Neuronal stem cell (in vitro differentiated cells): ENCODE measurements at regions not wholly inside any gene's neighbourhood (a gene's known extent, or its start where the extent isn't known, plus 50 kb on each side); places are given as distances from the start of the nearest gene placed in this dataset.

Experiments used
- DNase-seq: peaks from one replicate; pipeline ENCODE4 v3.0.0-alpha.2; 2013; ENCODE audit warnings: low spot score
- H2AFZ ChIP-seq: one replicate; pipeline ENCODE4 v1.6.1; 2013; ENCODE audit warnings: mild to moderate bottlenecking, low read length, inconsistent platforms
- H2AK5ac ChIP-seq: 2 replicates; pipeline ENCODE4 v1.6.1; 2013; ENCODE audit warnings: low read depth, mild to moderate bottlenecking, inconsistent platforms, low read length, moderate library complexity, mixed read lengths
- H2BK120ac ChIP-seq: 2 replicates; pipeline ENCODE4 v1.6.1; 2013; ENCODE audit warnings: low read depth, mild to moderate bottlenecking, inconsistent platforms, low read length, moderate library complexity, mixed read lengths
- H2BK12ac ChIP-seq: one replicate; pipeline ENCODE4 v1.6.1; 2013; ENCODE audit warnings: low read length, inconsistent platforms
- H2BK15ac ChIP-seq: 2 replicates; pipeline ENCODE4 v1.6.1; 2013; ENCODE audit warnings: mild to moderate bottlenecking, low read length, inconsistent platforms, mixed read lengths
- H2BK5ac ChIP-seq: one replicate; pipeline ENCODE4 v1.6.1; 2013; ENCODE audit warnings: inconsistent platforms, mild to moderate bottlenecking, low read length, moderate library complexity
- H3K14ac ChIP-seq: one replicate; pipeline ENCODE4 v1.6.1; 2013; ENCODE audit warnings: low read length, inconsistent platforms
- H3K18ac ChIP-seq: 2 replicates; pipeline ENCODE4 v1.6.1; 2013; ENCODE audit warnings: low read length, inconsistent platforms
- H3K23ac ChIP-seq: 2 replicates; pipeline ENCODE4 v1.6.1; 2013; ENCODE audit warnings: low read depth, mild to moderate bottlenecking, mixed read lengths, low read length, inconsistent platforms; ENCODE audit not compliant: poor library complexity
- H3K27ac ChIP-seq: replicated peaks from 3 replicates; pipeline ENCODE4 v1.5.1; 2013; ENCODE audit warnings: low read length, inconsistent platforms
- H3K27me3 ChIP-seq, 3 experiments: 2 replicates each; pipeline ENCODE4 v1.6.1; 2013; ENCODE audit warnings: low read length in 3 of 3, mild to moderate bottlenecking in 2 of 3, inconsistent platforms in 1 of 3, low read depth in 1 of 3, mixed read lengths in 1 of 3, moderate library complexity in 1 of 3; ENCODE audit not compliant: control insufficient read depth in 3 of 3, insufficient read depth in 3 of 3
- H3K36me3 ChIP-seq, 2 donors: replicated peaks in 1 of 2; 2 replicates each; pipeline ENCODE4 v1.6.1; 2013; ENCODE audit warnings: low read length in 2 of 2; ENCODE audit not compliant: control insufficient read depth in 2 of 2, insufficient read depth in 2 of 2
- H3K4ac ChIP-seq: 2 replicates; pipeline ENCODE4 v1.6.1; 2013; ENCODE audit warnings: inconsistent platforms, mild to moderate bottlenecking, low read length, moderate library complexity
- H3K4me1 ChIP-seq, 2 donors: 1 replicate in 1 of 2; 2 replicates in 1 of 2; pipeline ENCODE4 v1.6.1; 2013; ENCODE audit warnings: low read length in 2 of 2, low read depth in 1 of 2; ENCODE audit not compliant: control insufficient read depth in 2 of 2, insufficient read depth in 1 of 2
- H3K4me2 ChIP-seq: one replicate; pipeline ENCODE4 v1.6.1; 2013; ENCODE audit warnings: mild to moderate bottlenecking, low read length, inconsistent platforms; ENCODE audit not compliant: insufficient read depth, poor library complexity, severe bottlenecking
- H3K4me3 ChIP-seq, 2 donors: 2 replicates each; pipeline ENCODE4 v1.5.1; 2013; ENCODE audit warnings: low read length in 2 of 2, mild to moderate bottlenecking in 2 of 2, inconsistent platforms in 1 of 2, moderate library complexity in 1 of 2
- H3K79me1 ChIP-seq: one replicate; pipeline ENCODE4 v1.6.1; 2013; ENCODE audit warnings: low read depth, mild to moderate bottlenecking, inconsistent platforms, low read length, moderate library complexity
- H3K9ac ChIP-seq: one replicate; pipeline ENCODE4 v1.6.1; 2013; ENCODE audit warnings: mild to moderate bottlenecking, low read depth, low read length, inconsistent platforms; ENCODE audit not compliant: poor library complexity
- H3K9me3 ChIP-seq, 2 donors: replicated peaks in 1 of 2; 2 replicates each; pipeline versions ENCODE3 to v1.6.1; 2013; ENCODE audit warnings: low read length in 2 of 2, mild to moderate bottlenecking in 2 of 2, inconsistent platforms in 1 of 2, low read depth in 1 of 2, mixed read lengths in 1 of 2, moderate library complexity in 1 of 2; ENCODE audit not compliant: control insufficient read depth in 2 of 2, insufficient read depth in 1 of 2
- H4K8ac ChIP-seq: one replicate; pipeline ENCODE4 v1.6.1; 2013; ENCODE audit warnings: low read depth, mild to moderate bottlenecking, inconsistent platforms, low read length, moderate library complexity
- H4K91ac ChIP-seq: one replicate; pipeline ENCODE4 v1.6.1; 2013; ENCODE audit warnings: low read length, low read depth, mild to moderate bottlenecking, inconsistent platforms; ENCODE audit not compliant: poor library complexity
- WGBS, 2 donors: extraction: QIAGEN DNeasy Blood & Tissue Kit; methylation state at CpG; one replicate each; pipeline ENCODE4 v1.1.7; 2013; ENCODE audit warnings: missing lambda C conversion rate in 2 of 2, mixed read lengths in 1 of 2; ENCODE audit not compliant: insufficient read length in 2 of 2, insufficient replicate concordance in 1 of 2; ENCODE audit errors: extremely low coverage in 2 of 2; 5-methylcytosine and 5-hydroxymethylcytosine counted together

- no peak overlapping the region for H3K9ac ChIP-seq
- H2BK15ac ChIP-seq: no peak overlapping the region
- no peak overlapping the region for H3K14ac ChIP-seq
- no peak overlapping the region for H3K4me2 ChIP-seq
- H3K23ac ChIP-seq: no peak overlapping the region
- no peak overlapping the region for H2AFZ ChIP-seq
- H4K91ac ChIP-seq: no peak overlapping the region
- H2BK12ac ChIP-seq: no peak overlapping the region
- no peak overlapping the region for H2BK120ac ChIP-seq
- no peak overlapping the region for H3K18ac ChIP-seq
- DNase-seq: no peak
- H3K27ac ChIP-seq: no peak overlapping the region
- H2AK5ac ChIP-seq: no peak overlapping the region
- H3K9me3 ChIP-seq: no peaks in the 10 kb centered on the region
- no peak overlapping the region for H2BK5ac ChIP-seq
- H3K27me3 ChIP-seq: no peaks in the 10 kb centered on the region
- no peak overlapping the region for H3K4ac ChIP-seq
- H3K4me1 ChIP-seq: no peaks in the 10 kb centered on the region
- no peak overlapping the region for H3K4me3 ChIP-seq
- no peak overlapping the region for H4K8ac ChIP-seq
- no peaks in the 10 kb centered on the region for H3K36me3 ChIP-seq
- H3K79me1 ChIP-seq: no peaks in the 10 kb centered on the region
- WGBS, 2 donors: no CpG with 5 or more reads among the region's 3 CpGs
Measured at GRCh38 chr1:224565611-224566406, 50.3 kb upstream of the CNIH3 start.
